Astrocyte of the spinal cord (primary cell): ENCODE measurements at regions not wholly inside any gene's neighbourhood (a gene's known extent, or its start where the extent isn't known, plus 50 kb on each side); places are given as distances from the start of the nearest gene placed in this dataset.

Experiments used
- DNase-seq: peaks from one replicate; pipeline ENCODE4 v3.0.0; 2011; ENCODE audit warnings: low read depth, low spot score
- H3K4me3 ChIP-seq: 2 replicates; pipeline ENCODE4 v1.5.1; 2011; ENCODE audit warnings: low read depth, mild to moderate bottlenecking, low read length, moderate library complexity
- in situ Hi-C: cut with HindIII; loops from 2 replicates; pipeline ENCODE4 v1.10.0; 2017; ENCODE audit warnings: low sequenced_read_pairs
- TF ChIP-seq, protein P1 (sequence below): IDR thresholded peaks from 2 replicates; pipeline ENCODE4 v1.5.1; 2012; ENCODE audit warnings: low read depth, mild to moderate bottlenecking, low read length, inconsistent platforms

DNA sequence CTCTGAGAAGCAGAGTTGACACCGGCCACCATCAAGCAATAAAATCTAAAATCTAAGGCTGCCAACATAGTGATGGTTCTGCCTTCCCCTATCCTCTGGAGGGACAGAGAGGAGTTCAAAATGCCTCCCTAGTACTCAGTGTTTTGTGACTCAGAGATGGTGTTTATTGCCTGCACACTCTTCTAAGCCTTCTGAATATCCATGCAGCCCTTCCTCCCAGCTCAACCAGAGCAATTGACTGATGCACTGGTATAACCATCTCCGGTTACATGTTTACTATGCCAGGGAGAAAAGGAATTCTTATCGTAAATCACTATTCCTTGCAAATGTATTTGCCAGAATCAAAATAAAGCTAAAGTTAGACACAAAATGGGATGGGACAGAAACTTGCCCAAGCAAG lies 132.9 kb upstream of the RAB4A start:
- TF ChIP-seq, protein P1, sequence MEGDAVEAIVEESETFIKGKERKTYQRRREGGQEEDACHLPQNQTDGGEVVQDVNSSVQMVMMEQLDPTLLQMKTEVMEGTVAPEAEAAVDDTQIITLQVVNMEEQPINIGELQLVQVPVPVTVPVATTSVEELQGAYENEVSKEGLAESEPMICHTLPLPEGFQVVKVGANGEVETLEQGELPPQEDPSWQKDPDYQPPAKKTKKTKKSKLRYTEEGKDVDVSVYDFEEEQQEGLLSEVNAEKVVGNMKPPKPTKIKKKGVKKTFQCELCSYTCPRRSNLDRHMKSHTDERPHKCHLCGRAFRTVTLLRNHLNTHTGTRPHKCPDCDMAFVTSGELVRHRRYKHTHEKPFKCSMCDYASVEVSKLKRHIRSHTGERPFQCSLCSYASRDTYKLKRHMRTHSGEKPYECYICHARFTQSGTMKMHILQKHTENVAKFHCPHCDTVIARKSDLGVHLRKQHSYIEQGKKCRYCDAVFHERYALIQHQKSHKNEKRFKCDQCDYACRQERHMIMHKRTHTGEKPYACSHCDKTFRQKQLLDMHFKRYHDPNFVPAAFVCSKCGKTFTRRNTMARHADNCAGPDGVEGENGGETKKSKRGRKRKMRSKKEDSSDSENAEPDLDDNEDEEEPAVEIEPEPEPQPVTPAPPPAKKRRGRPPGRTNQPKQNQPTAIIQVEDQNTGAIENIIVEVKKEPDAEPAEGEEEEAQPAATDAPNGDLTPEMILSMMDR, result no peak
- H3K4me3 ChIP-seq, result no peak overlapping the region
- no peak for DNase-seq
- in situ Hi-C loops, result no loop called here

DNA sequence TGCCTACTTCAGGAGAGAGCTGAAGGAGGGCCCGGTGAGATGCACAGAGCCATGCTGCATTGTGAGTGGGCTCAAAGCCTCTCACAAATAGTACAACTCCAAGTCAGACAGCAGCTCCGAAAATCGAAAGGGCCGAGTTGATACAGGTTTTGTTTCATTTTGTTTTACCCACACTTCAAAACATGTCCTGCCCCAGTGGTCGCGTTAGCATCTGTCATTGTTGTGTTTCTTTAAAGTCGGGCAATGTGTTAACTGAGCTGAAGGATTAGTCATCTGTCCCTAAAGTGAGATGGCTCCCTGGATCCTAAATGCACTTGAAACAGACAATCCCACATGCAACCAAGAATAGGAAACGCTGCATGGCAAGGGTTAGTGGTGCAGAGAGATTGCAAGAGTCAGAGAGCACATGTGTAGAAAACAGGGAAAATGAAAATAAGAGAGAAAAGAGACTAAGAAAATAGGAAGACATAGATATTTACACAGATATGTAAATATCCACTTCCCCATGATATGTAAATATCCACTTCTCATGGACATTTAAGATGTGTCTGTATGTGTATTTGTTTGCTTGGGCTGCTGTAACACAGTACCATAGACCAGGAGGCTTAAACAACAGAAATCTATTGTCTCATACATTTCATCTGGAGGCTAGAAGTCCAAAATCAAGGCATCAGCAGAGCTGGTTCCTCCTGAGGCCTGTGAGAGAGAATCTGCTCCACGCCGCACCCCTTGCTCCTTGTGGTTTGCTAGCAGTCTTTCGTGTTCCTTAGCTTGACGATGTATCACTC lies 131.4 kb upstream of the RAB4A start:
- DNase-seq, result no peak
- in situ Hi-C loops, result no loop called here
- TF ChIP-seq, protein P1, result no peak
- no peak overlapping the region for H3K4me3 ChIP-seq

DNA sequence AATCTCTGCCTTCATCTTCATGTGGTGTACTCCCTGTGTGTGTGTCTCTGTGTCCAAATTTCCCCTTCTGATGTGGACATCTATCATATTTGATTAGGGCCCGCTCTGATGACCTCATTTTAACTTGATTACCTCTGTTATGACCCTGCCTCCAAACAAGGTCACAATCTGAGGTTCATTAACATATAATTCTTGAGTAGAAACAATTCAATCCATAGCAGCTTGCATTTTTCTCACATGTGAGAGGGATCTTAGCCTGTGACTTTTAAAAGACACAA lies 130.9 kb upstream of the RAB4A start:
- TF ChIP-seq, protein P1, result no peak
- no peak for DNase-seq
- in situ Hi-C loops, result no loop called here
- H3K4me3 ChIP-seq, result no peak overlapping the region

DNA sequence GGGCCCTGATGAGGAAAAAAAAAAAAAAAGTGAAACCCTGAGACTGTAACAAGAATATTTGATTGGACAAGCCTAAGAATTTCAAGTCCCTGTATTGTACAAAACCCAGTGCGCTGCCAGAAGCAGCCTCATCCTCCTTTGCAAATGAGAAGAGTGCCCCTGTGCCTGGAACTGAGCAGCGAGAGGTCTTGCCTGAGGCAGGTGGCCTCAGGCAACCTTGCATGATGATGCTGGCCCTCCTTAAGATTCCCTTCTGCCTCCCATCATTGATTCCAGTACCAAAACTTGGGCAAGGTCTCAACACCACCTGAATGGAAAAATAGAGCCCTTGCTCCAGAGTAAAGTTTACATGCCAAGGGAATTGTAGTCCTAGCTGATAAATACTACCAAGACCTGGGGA lies 129.6 kb upstream of the RAB4A start:
- DNase-seq, result no peak
- TF ChIP-seq, protein P1, result no peak
- no peak overlapping the region for H3K4me3 ChIP-seq
- in situ Hi-C loops, result no loop called here

DNA sequence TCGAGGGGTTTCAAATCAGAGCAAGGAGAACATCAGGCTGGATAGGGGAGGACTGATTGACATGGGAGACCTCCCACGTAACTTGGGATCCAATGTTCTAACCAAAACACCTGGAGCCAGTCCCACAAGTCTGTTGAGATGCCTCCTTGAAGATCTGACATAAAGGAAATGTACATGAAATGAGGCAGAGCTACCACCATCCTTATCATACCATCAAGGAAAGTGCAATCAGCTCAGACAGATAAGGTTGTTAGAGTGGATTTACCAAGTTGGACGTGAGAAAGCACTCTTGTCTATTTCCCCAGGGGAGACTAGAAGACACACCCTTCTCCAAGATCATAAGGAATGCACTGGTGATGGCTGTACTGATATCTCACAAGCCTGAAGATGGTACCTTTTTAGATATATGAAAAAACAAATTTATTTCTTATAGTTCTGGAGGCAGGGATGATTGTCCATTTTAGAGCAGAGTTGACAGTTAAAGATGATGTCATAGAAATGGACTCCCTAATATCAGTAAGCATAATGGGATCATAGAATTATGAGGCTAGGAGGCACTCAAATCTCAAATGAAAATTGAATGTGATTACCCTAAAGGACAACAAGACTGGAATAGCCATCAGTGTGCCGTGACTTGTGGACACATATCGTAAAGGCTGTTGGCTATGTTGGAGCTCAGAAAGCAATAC lies 129.1 kb upstream of the RAB4A start:
- in situ Hi-C loops, result no loop called here
- DNase-seq, result no peak
- TF ChIP-seq, protein P1, result no peak

DNA sequence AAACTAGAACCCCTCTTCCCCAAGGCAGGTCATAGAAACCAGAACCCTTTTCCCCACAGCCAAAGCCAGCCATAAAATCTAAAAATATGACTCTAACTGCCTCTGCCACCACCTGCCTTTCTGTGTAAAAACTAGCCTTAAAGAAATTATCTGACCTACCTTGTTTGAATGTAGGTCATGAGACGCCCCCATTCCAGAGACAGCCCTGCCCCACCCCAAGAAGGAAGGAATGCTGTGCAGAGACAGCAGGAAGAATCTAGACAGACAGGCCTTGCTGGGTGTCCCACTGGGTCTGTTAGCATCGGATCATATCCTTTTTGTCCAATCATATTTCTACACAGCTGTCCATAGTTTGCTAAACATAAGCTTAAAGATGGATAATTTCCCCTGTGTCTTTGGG lies 128.4 kb upstream of the RAB4A start:
- DNase-seq, result no peak
- in situ Hi-C loops, result no loop called here
- TF ChIP-seq, protein P1, result no peak

More for the DNA sequence above, 129.1 kb upstream of the RAB4A start:
- no peak overlapping the region for H3K4me3 ChIP-seq

More for the DNA sequence above, 128.4 kb upstream of the RAB4A start:
- no peak overlapping the region for H3K4me3 ChIP-seq
